C4-2B (cell line): ENCODE measurements at regions not wholly inside any gene's neighbourhood (a gene's known extent, or its start where the extent isn't known, plus 50 kb on each side); places are given as distances from the start of the nearest gene placed in this dataset.

ENCODE experiments used
- ZFX ChIP-seq: fragments of 450-650 bp; IDR thresholded peaks from 2 replicates; pipeline ENCODE4 v1.6.1; 2017
- TF ChIP-seq, protein P1 (sequence below): fragments of 450-650 bp; conservative IDR thresholded peaks from 2 replicates; pipeline ENCODE4 v1.5.1; 2017; ENCODE audit warnings: mild to moderate bottlenecking

- TF ChIP-seq, protein P1, sequence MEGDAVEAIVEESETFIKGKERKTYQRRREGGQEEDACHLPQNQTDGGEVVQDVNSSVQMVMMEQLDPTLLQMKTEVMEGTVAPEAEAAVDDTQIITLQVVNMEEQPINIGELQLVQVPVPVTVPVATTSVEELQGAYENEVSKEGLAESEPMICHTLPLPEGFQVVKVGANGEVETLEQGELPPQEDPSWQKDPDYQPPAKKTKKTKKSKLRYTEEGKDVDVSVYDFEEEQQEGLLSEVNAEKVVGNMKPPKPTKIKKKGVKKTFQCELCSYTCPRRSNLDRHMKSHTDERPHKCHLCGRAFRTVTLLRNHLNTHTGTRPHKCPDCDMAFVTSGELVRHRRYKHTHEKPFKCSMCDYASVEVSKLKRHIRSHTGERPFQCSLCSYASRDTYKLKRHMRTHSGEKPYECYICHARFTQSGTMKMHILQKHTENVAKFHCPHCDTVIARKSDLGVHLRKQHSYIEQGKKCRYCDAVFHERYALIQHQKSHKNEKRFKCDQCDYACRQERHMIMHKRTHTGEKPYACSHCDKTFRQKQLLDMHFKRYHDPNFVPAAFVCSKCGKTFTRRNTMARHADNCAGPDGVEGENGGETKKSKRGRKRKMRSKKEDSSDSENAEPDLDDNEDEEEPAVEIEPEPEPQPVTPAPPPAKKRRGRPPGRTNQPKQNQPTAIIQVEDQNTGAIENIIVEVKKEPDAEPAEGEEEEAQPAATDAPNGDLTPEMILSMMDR = no peak
- no peak for TF ChIP-seq ZFX
Observed at GRCh38 chr1:219782311-219782710, 146.0 kb downstream of the SLC30A10 start.
